ENCODE measurements at regions not wholly inside any gene's neighbourhood (a gene's known extent, or its start where the extent isn't known, plus 50 kb on each side); places are given as distances from the start of the nearest gene placed in this dataset.

- TF ChIP-seq CTCF (conservative IDR thresholded peaks at IDR 0.05; ENCODE audit: low read length) = no peak
- TF ChIP-seq EZH2phosphoT487 (IDR thresholded peaks at IDR 0.05; ENCODE audit: borderline replicate concordance, low read depth, low read length) = no peak
Observed at GRCh38 chr13:73631411-73631810, 502.8 kb downstream of the KLF12 start.
